IMR-90 (cell line): ENCODE measurements at regions not wholly inside any gene's neighbourhood (a gene's known extent, or its start where the extent isn't known, plus 50 kb on each side); places are given as distances from the start of the nearest gene placed in this dataset.

Experiments used
- ATAC-seq: fragments of 200-7000 bp; cut with Tn5 transposase; 2 replicates; pipeline ENCODE4 v1.9.1; 2020; ENCODE audit warnings: low read depth, mild to moderate bottlenecking, moderate library complexity
- BruUV-seq: library from RNA; stranded (reverse); fragments of 400-500 nt; replicated peaks from 2 replicates; lab custom pipeline; 2021; lab: Mats Ljungman, UMichigan
- CTCF ChIA-PET: fragments of 300-600 bp; formaldehyde crosslinking; extraction: SDS; loops from one replicate; lab custom pipeline; 2021; ENCODE audit warnings: antibody characterized with exemption; lab: Yijun Ruan, JAX
- POLR2A ChIA-PET: fragments of 300-600 bp; sonication (Branson Sonifier 250); formaldehyde crosslinking; loops from one replicate; lab custom pipeline; 2022; ENCODE audit warnings: antibody characterized with exemption; ENCODE audit not compliant: unreplicated experiment; lab: Charles Lee
- DNase-seq: peaks from one replicate; pipeline ENCODE4 v3.0.0; 2013
- H2AFZ ChIP-seq: replicated peaks from 2 replicates; pipeline ENCODE3; 2013; ENCODE audit warnings: low read length, mild to moderate bottlenecking; ENCODE audit not compliant: poor library complexity
- H2AK5ac ChIP-seq: 2 replicates; pipeline ENCODE4 v1.6.1; 2013; ENCODE audit warnings: low read depth, low read length, inconsistent platforms
- H2AK9ac ChIP-seq: replicated peaks from 2 replicates; pipeline ENCODE3; 2013; ENCODE audit warnings: mild to moderate bottlenecking, low read depth, low read length, moderate library complexity; ENCODE audit not compliant: poor library complexity
- H2BK120ac ChIP-seq: 2 replicates; pipeline ENCODE4 v1.6.1; 2013; ENCODE audit warnings: low read depth, low read length, inconsistent platforms
- H2BK15ac ChIP-seq: 3 replicates; pipeline ENCODE4 v1.6.1; 2013; ENCODE audit warnings: low read depth, low read length, inconsistent platforms
- H2BK20ac ChIP-seq: 2 replicates; pipeline ENCODE4 v1.6.1; 2013; ENCODE audit warnings: low read depth, mild to moderate bottlenecking, inconsistent platforms, low read length, moderate library complexity
- H2BK5ac ChIP-seq: 2 replicates; pipeline ENCODE4 v1.6.1; 2013; ENCODE audit warnings: mild to moderate bottlenecking, low read depth, low read length, inconsistent platforms; ENCODE audit not compliant: poor library complexity, severe bottlenecking
- H3K14ac ChIP-seq: replicated peaks from 2 replicates; pipeline ENCODE4 v1.6.1; 2013; ENCODE audit warnings: low read depth, low read length, inconsistent platforms
- H3K18ac ChIP-seq: 2 replicates; pipeline ENCODE4 v1.6.1; 2013; ENCODE audit warnings: low read depth, low read length, control low read depth
- H3K23ac ChIP-seq: 2 replicates; pipeline ENCODE4 v1.6.1; 2013; ENCODE audit warnings: low read depth, low read length, inconsistent platforms
- H3K27ac ChIP-seq: 2 replicates; pipeline ENCODE4 v1.5.1; 2013; ENCODE audit warnings: mild to moderate bottlenecking, control low read depth, low read length; ENCODE audit not compliant: insufficient read depth
- H3K27me3 ChIP-seq: 2 replicates; pipeline ENCODE4 v1.6.1; 2013; ENCODE audit warnings: low read length; ENCODE audit not compliant: control insufficient read depth, insufficient read depth
- H3K36me3 ChIP-seq: 2 replicates; pipeline ENCODE4 v1.6.1; 2013; ENCODE audit warnings: low read length, mixed read lengths; ENCODE audit not compliant: control insufficient read depth, insufficient read depth
- H3K4ac ChIP-seq: 2 replicates; pipeline ENCODE4 v1.6.1; 2013; ENCODE audit warnings: low read depth, low read length, inconsistent platforms
- H3K4me1 ChIP-seq: 2 replicates; pipeline ENCODE4 v1.6.1; 2013; ENCODE audit warnings: low read length, mixed read lengths; ENCODE audit not compliant: control insufficient read depth, insufficient read depth
- H3K4me2 ChIP-seq: 2 replicates; pipeline ENCODE4 v1.6.1; 2013; ENCODE audit warnings: low read depth, mild to moderate bottlenecking, control low read depth, low read length, moderate library complexity
- H3K4me3 ChIP-seq: 2 replicates; pipeline ENCODE4 v1.5.1; 2013; ENCODE audit warnings: low read depth, mild to moderate bottlenecking, control low read depth, low read length, moderate library complexity; ENCODE audit not compliant: insufficient read depth
- H3K56ac ChIP-seq: 2 replicates; pipeline ENCODE4 v1.6.1; 2013; ENCODE audit warnings: low read length, inconsistent platforms; ENCODE audit not compliant: insufficient read depth; ENCODE audit errors: extremely low read depth
- H3K79me1 ChIP-seq, 2 experiments: 2 replicates each; pipeline ENCODE4 v1.6.1; 2013; ENCODE audit warnings: low read length in 2 of 2, inconsistent platforms in 1 of 2, low read depth in 1 of 2
- H3K9ac ChIP-seq: 2 replicates; pipeline ENCODE4 v1.6.1; 2013; ENCODE audit warnings: low read depth, low read length, control low read depth
- H3K9me1 ChIP-seq: 2 replicates; pipeline ENCODE4 v1.6.1; 2013; ENCODE audit warnings: low read length, inconsistent platforms; ENCODE audit not compliant: insufficient read depth
- H3K9me3 ChIP-seq: 2 replicates; pipeline ENCODE4 v1.6.1; 2013; ENCODE audit warnings: low read length; ENCODE audit not compliant: control insufficient read depth, insufficient read depth
- H4K20me1 ChIP-seq: 2 replicates; pipeline ENCODE4 v1.6.1; 2013; ENCODE audit warnings: low read length, inconsistent platforms; ENCODE audit not compliant: insufficient read depth
- H4K5ac ChIP-seq: 2 replicates; pipeline ENCODE4 v1.6.1; 2013; ENCODE audit warnings: mild to moderate bottlenecking, low read depth, low read length, control low read depth
- H4K8ac ChIP-seq, 2 experiments: 2 replicates each; pipeline ENCODE4 v1.6.1; 2013; ENCODE audit warnings: low read depth in 2 of 2, low read length in 2 of 2, control low read depth in 1 of 2, inconsistent platforms in 1 of 2
- H4K91ac ChIP-seq: 2 replicates; pipeline ENCODE4 v1.6.1; 2013; ENCODE audit warnings: low read depth, low read length, inconsistent platforms; ENCODE audit not compliant: insufficient read depth
- BHLHE40 ChIP-seq: fragments of 150-350 bp; IDR thresholded peaks from 2 replicates; pipeline ENCODE4 v1.6.1; 2016; ENCODE audit warnings: mild to moderate bottlenecking, low read depth, low read length
- CEBPB ChIP-seq: IDR thresholded peaks from 2 replicates; pipeline ENCODE4 v1.6.1; 2012; ENCODE audit warnings: low read depth, low read length, improper control_type of control experiment
- CHD1 ChIP-seq: IDR thresholded peaks from 2 replicates; pipeline ENCODE4 v1.6.1; 2012; ENCODE audit warnings: low read depth, low read length, improper control_type of control experiment
- FOS ChIP-seq: fragments of 150-350 bp; IDR thresholded peaks from 2 replicates; pipeline ENCODE4 v1.6.1; 2016; ENCODE audit warnings: low read depth, low read length
- MAFK ChIP-seq: IDR thresholded peaks from 2 replicates; pipeline ENCODE4 v1.6.1; 2012; ENCODE audit warnings: low read depth, low read length, improper control_type of control experiment
- MAZ ChIP-seq: IDR thresholded peaks from 2 replicates; pipeline ENCODE4 v1.6.1; 2012; ENCODE audit warnings: low read depth, mild to moderate bottlenecking, low read length, improper control_type of control experiment, moderate library complexity, borderline replicate concordance
- MXI1 ChIP-seq: IDR thresholded peaks from 2 replicates; pipeline ENCODE4 v1.6.1; 2012; ENCODE audit warnings: low read depth, mild to moderate bottlenecking, low read length, moderate library complexity, borderline replicate concordance
- NFE2L2 ChIP-seq: fragments of 150-350 bp; IDR thresholded peaks from 2 replicates; pipeline ENCODE4 v1.6.1; 2016; ENCODE audit warnings: low read depth, mild to moderate bottlenecking, low read length
- POLR2A ChIP-seq: IDR thresholded peaks from 2 replicates; pipeline ENCODE4 v1.6.1; 2012; ENCODE audit warnings: mild to moderate bottlenecking, low read depth, low read length
- RAD21 ChIP-seq: IDR thresholded peaks from 2 replicates; pipeline ENCODE4 v1.6.1; 2012; ENCODE audit warnings: low read length, improper control_type of control experiment
- RCOR1 ChIP-seq: IDR thresholded peaks from 2 replicates; pipeline ENCODE4 v1.6.1; 2012; ENCODE audit warnings: mild to moderate bottlenecking, low read length, improper control_type of control experiment; ENCODE audit not compliant: insufficient replicate concordance
- RFX5 ChIP-seq: IDR thresholded peaks from 2 replicates; pipeline ENCODE4 v1.8.0; 2012; ENCODE audit warnings: low read depth, mild to moderate bottlenecking, low read length, moderate library complexity
- SMC3 ChIP-seq: fragments of 150-350 bp; IDR thresholded peaks from 2 replicates; pipeline ENCODE4 v1.6.1; 2016; ENCODE audit warnings: low read depth, mild to moderate bottlenecking, antibody characterized with exemption, low read length, moderate library complexity
- WGBS, 2 experiments: methylation state at CpG; one replicate each; pipeline versions ENCODE4 v1.1.5 to v1.1.7; 2013; ENCODE audit warnings: missing lambda C conversion rate in 2 of 2; ENCODE audit not compliant: insufficient read length in 1 of 2; ENCODE audit errors: extremely low coverage in 2 of 2; 5-methylcytosine and 5-hydroxymethylcytosine counted together
- dilution Hi-C: fragments of 300-500 bp; cut with HindIII; formaldehyde crosslinking; loops from one replicate; pipeline ENCODE4 v1.14.3; 2018; ENCODE audit warnings: low sequenced_read_pairs; ENCODE audit not compliant: unreplicated experiment
- in situ Hi-C: fragments of 300-500 bp; cut with MboI; formaldehyde crosslinking; loops from 3 replicates; pipeline ENCODE4 v1.14.3; 2019; ENCODE audit warnings: low sequenced_read_pairs, inconsistent platforms, mixed read lengths
- intact Hi-C: fragments of 100-400 bp; cut with micrococcal nuclease; formaldehyde crosslinking; loops from 2 replicates; pipeline ENCODE4 v1.10.0; 2022
- TF ChIP-seq, protein P1 (sequence below): conservative IDR thresholded peaks from 2 replicates; pipeline ENCODE4 v1.5.1; 2012; ENCODE audit warnings: mild to moderate bottlenecking, low read depth, low read length, improper control_type of control experiment
- TF ChIP-seq, protein P2 (sequence below): fragments of 150-350 bp; IDR thresholded peaks from 2 replicates; pipeline ENCODE4 v1.6.1; 2016; ENCODE audit warnings: low read depth, mild to moderate bottlenecking, low read length, moderate library complexity, borderline replicate concordance
- TF ChIP-seq, protein P3 (sequence below): fragments of 150-350 bp; IDR thresholded peaks from 2 replicates; pipeline ENCODE4 v1.6.1; 2017; ENCODE audit warnings: mild to moderate bottlenecking, antibody characterized with exemption, low read length, low read depth

DNA sequence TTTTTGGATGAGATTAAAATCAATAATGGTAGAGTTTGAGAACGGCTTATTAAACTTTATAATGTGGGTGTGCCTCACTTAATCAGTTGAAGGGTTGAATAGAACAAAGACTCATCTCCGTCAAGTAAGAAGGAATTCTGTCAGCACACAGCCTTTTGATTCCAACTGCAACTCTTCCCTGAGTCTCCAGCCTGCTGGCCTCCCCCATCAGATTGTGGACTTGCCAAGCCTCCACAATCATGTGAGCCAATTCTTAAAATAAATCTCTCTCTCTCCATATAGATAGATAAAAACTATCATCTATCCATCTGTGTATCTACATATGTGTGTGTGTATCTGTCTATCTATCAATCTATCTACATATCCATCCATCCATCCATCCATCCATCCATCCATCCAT lies 127.4 kb upstream of the BTG1 start:
- Histone ChIP-seq H3K9ac (no peak overlapping the region), H2AK9ac (no peak overlapping the region), H2BK20ac (no peak overlapping the region), H4K20me1 (no peaks in the 10 kb centered on the region), H4K91ac (no peak overlapping the region), H4K5ac (no peak overlapping the region), H3K27ac (no peak overlapping the region), H3K9me3 (no peaks in the 10 kb centered on the region), H3K4ac (no peak overlapping the region), H3K14ac (no peak overlapping the region), H3K4me3 (no peak overlapping the region), H3K4me2 (no peak overlapping the region), H2BK15ac (no peak overlapping the region), H3K56ac (no peak overlapping the region), H4K8ac (no peak overlapping the region), H3K27me3 (no peaks in the 10 kb centered on the region; the same call in 1 of the 2 replicates), H2AK5ac (no peak overlapping the region), H3K23ac (no peak overlapping the region), H3K36me3 (no peaks in the 10 kb centered on the region), H2BK120ac (no peak overlapping the region), H3K4me1 (no peaks in the 10 kb centered on the region), H3K79me1 (no peaks in the 10 kb centered on the region), H3K18ac (no peak overlapping the region), H2BK5ac (no peak overlapping the region), H2AFZ (no peak overlapping the region), H3K9me1 (no peaks in the 10 kb centered on the region)
- no TSS peak for BruUV-seq
- intact Hi-C loops (no loop called here), dilution Hi-C loops (no loop called here), in situ Hi-C loops (no loop called here)
- DNase-seq (no peak), ATAC-seq (no peak)
- ChIA-PET POLR2A (no interaction called here), CTCF (no interaction called here)
- no CpG with 5 or more reads among the region's 2 CpGs for WGBS, 2 experiments
- no peak for TF ChIP-seq RAD21
- TF ChIP-seq, protein P1, sequence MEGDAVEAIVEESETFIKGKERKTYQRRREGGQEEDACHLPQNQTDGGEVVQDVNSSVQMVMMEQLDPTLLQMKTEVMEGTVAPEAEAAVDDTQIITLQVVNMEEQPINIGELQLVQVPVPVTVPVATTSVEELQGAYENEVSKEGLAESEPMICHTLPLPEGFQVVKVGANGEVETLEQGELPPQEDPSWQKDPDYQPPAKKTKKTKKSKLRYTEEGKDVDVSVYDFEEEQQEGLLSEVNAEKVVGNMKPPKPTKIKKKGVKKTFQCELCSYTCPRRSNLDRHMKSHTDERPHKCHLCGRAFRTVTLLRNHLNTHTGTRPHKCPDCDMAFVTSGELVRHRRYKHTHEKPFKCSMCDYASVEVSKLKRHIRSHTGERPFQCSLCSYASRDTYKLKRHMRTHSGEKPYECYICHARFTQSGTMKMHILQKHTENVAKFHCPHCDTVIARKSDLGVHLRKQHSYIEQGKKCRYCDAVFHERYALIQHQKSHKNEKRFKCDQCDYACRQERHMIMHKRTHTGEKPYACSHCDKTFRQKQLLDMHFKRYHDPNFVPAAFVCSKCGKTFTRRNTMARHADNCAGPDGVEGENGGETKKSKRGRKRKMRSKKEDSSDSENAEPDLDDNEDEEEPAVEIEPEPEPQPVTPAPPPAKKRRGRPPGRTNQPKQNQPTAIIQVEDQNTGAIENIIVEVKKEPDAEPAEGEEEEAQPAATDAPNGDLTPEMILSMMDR = no peak
- no peak for TF ChIP-seq CHD1
- TF ChIP-seq, protein P2, sequence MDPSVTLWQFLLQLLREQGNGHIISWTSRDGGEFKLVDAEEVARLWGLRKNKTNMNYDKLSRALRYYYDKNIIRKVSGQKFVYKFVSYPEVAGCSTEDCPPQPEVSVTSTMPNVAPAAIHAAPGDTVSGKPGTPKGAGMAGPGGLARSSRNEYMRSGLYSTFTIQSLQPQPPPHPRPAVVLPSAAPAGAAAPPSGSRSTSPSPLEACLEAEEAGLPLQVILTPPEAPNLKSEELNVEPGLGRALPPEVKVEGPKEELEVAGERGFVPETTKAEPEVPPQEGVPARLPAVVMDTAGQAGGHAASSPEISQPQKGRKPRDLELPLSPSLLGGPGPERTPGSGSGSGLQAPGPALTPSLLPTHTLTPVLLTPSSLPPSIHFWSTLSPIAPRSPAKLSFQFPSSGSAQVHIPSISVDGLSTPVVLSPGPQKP = no peak
- no peak for TF ChIP-seq FOS
- no peak for TF ChIP-seq SMC3
- TF ChIP-seq MAZ = no peak
- TF ChIP-seq, protein P3, sequence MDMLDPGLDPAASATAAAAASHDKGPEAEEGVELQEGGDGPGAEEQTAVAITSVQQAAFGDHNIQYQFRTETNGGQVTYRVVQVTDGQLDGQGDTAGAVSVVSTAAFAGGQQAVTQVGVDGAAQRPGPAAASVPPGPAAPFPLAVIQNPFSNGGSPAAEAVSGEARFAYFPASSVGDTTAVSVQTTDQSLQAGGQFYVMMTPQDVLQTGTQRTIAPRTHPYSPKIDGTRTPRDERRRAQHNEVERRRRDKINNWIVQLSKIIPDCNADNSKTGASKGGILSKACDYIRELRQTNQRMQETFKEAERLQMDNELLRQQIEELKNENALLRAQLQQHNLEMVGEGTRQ = no peak
- TF ChIP-seq MXI1 = no peak
- no peak for TF ChIP-seq RFX5
- TF ChIP-seq CEBPB = no peak
- no peak for TF ChIP-seq MAFK
- no peak for TF ChIP-seq BHLHE40
- no peak for TF ChIP-seq POLR2A
- TF ChIP-seq RCOR1 = no peak
- no peak for TF ChIP-seq NFE2L2
